HL-60/S4 (cell line): ENCODE measurements at regions not wholly inside any gene's neighbourhood (a gene's known extent, or its start where the extent isn't known, plus 50 kb on each side); places are given as distances from the start of the nearest gene placed in this dataset.

Experiments used
- in situ Hi-C: fragments of 300-500 bp; cut with MboI; formaldehyde crosslinking; loops from 2 replicates; pipeline ENCODE4 v1.14.3; 2022; ENCODE audit warnings: low sequenced_read_pairs

GRCh38 chr1:96048572-96049212 lies 672.9 kb upstream of the PTBP2 start:
- in situ Hi-C loops = no loop called here

- in situ Hi-C loops = no loop called here
These were observed 671.7 kb upstream of the PTBP2 start for GRCh38 chr1:96049759-96050409.

GRCh38 chr1:96059276-96059675 lies 662.3 kb upstream of the PTBP2 start:
- in situ Hi-C loops = no loop called here

GRCh38 chr1:96059736-96060135 lies 661.8 kb upstream of the PTBP2 start:
- in situ Hi-C loops = no loop called here

- in situ Hi-C loops = no loop called here
These were observed 661.0 kb upstream of the PTBP2 start for GRCh38 chr1:96060621-96061020.

GRCh38 chr1:96072021-96072420 lies 649.6 kb upstream of the PTBP2 start:
- in situ Hi-C loops = no loop called here

- in situ Hi-C loops = no loop called here
These were observed 648.5 kb upstream of the PTBP2 start for GRCh38 chr1:96073100-96073499.

- in situ Hi-C loops = no loop called here
These were observed 647.2 kb upstream of the PTBP2 start for GRCh38 chr1:96074422-96074821.

GRCh38 chr1:96074876-96075577 lies 646.6 kb upstream of the PTBP2 start:
- in situ Hi-C loops = no loop called here

- in situ Hi-C loops = no loop called here
These were observed 645.7 kb upstream of the PTBP2 start for GRCh38 chr1:96075704-96076455.

- in situ Hi-C loops = no loop called here
These were observed 645.0 kb upstream of the PTBP2 start for GRCh38 chr1:96076589-96076988.

- in situ Hi-C loops = no loop called here
These were observed 642.0 kb upstream of the PTBP2 start for GRCh38 chr1:96079581-96079980.

GRCh38 chr1:96080925-96081324 lies 640.7 kb upstream of the PTBP2 start:
- in situ Hi-C loops = no loop called here

GRCh38 chr1:96087719-96088118 lies 633.9 kb upstream of the PTBP2 start:
- in situ Hi-C loops = no loop called here

GRCh38 chr1:96090134-96090533 lies 631.5 kb upstream of the PTBP2 start:
- in situ Hi-C loops = no loop called here

GRCh38 chr1:96095849-96096612 lies 625.6 kb upstream of the PTBP2 start:
- in situ Hi-C loops = no loop called here

GRCh38 chr1:96096613-96097321 lies 624.8 kb upstream of the PTBP2 start:
- in situ Hi-C loops = no loop called here

GRCh38 chr1:96104506-96104905 lies 617.1 kb upstream of the PTBP2 start:
- in situ Hi-C loops = no loop called here

- in situ Hi-C loops = no loop called here
These were observed 616.7 kb upstream of the PTBP2 start for GRCh38 chr1:96104906-96105305.

GRCh38 chr1:96116731-96117130 lies 604.9 kb upstream of the PTBP2 start:
- in situ Hi-C loops = no loop called here
